Upper lobe of left lung (tissue), 4 donors: ENCODE measurements at regions not wholly inside any gene's neighbourhood (a gene's known extent, or its start where the extent isn't known, plus 50 kb on each side); places are given as distances from the start of the nearest gene placed in this dataset.

Source experiments
- CTCF ChIP-seq, 6 experiments: fragments of 450-650 bp in 4 of 6; fragments of 200-600 bp in 2 of 6; sonication (generic) in 2 of 6; IDR thresholded peaks; one replicate each; pipeline ENCODE4 v1.5.1; 2016 to 2019; ENCODE audit warnings: antibody characterized with exemption in 6 of 6
- EP300 ChIP-seq, 4 donors: sonication (generic); formaldehyde crosslinking; IDR thresholded peaks; one replicate each; pipeline ENCODE4 v1.5.1; 2017; ENCODE audit warnings: antibody characterized with exemption in 4 of 4, control low read depth in 2 of 4
- POLR2A ChIP-seq, 4 donors: fragments of 450-650 bp; IDR thresholded peaks; one replicate each; pipeline ENCODE4 v1.5.1; 2016 to 2017; ENCODE audit warnings: antibody characterized with exemption in 4 of 4, mild to moderate bottlenecking in 2 of 4
- POLR2AphosphoS5 ChIP-seq, 2 donors: sonication (generic); formaldehyde crosslinking; IDR thresholded peaks; one replicate each; pipeline ENCODE4 v1.5.1; 2017; ENCODE audit warnings: antibody characterized with exemption in 2 of 2

GRCh38 chr10:118968482-118968881 lies 61.0 kb upstream of the NANOS1 start:
- TF ChIP-seq POLR2A (IDR thresholded peaks at IDR 0.05) = no peak
- TF ChIP-seq CTCF (IDR thresholded peaks at IDR 0.05) = no peak
- TF ChIP-seq EP300 (IDR thresholded peaks at IDR 0.05) = no peak
- TF ChIP-seq POLR2AphosphoS5 (IDR thresholded peaks at IDR 0.05) = no peak
